Endothelial cell (in vitro differentiated cells): ENCODE measurements at regions not wholly inside any gene's neighbourhood (a gene's known extent, or its start where the extent isn't known, plus 50 kb on each side); places are given as distances from the start of the nearest gene placed in this dataset.

Experiments used
- DNase-seq: peaks from one replicate; pipeline ENCODE4 v3.0.0; 2021; ENCODE audit warnings: low spot score
- H3K27ac Mint-ChIP-seq: one replicate; pipeline ENCODE4 v1.8.0; 2021; ENCODE audit warnings: mixed read lengths, inconsistent platforms; ENCODE audit not compliant: unreplicated experiment
- H3K27me3 Mint-ChIP-seq: one replicate; pipeline ENCODE4 v1.8.0; 2021; ENCODE audit warnings: mild to moderate bottlenecking, moderate library complexity, mixed read lengths, inconsistent platforms; ENCODE audit not compliant: unreplicated experiment
- H3K36me3 Mint-ChIP-seq: one replicate; pipeline ENCODE4 v1.8.0; 2021; ENCODE audit warnings: mild to moderate bottlenecking, low read depth, mixed read lengths, inconsistent platforms; ENCODE audit not compliant: unreplicated experiment
- H3K4me1 Mint-ChIP-seq: one replicate; pipeline ENCODE4 v1.8.0; 2021; ENCODE audit warnings: mild to moderate bottlenecking, mixed read lengths, inconsistent platforms; ENCODE audit not compliant: unreplicated experiment
- H3K4me3 Mint-ChIP-seq: one replicate; pipeline ENCODE4 v1.8.0; 2021; ENCODE audit warnings: mild to moderate bottlenecking, mixed read lengths, inconsistent platforms; ENCODE audit not compliant: unreplicated experiment
- H3K9me3 Mint-ChIP-seq: one replicate; pipeline ENCODE4 v1.8.0; 2021; ENCODE audit warnings: mixed read lengths, inconsistent platforms; ENCODE audit not compliant: unreplicated experiment
- CTCF ChIP-seq: fragments of 200-600 bp; sonication (generic); IDR thresholded peaks from one replicate; pipeline ENCODE4 v1.5.0; 2021; ENCODE audit warnings: antibody characterized with exemption; ENCODE audit not compliant: unreplicated experiment

GRCh38 chr12:124380796-124381455, 86.0 kb downstream of the RFLNA start:
- H3K4me1 Mint-ChIP-seq = peaks cover 25% of the 10 kb centered on the region
- TF ChIP-seq CTCF = no peak
- no peaks in the 10 kb centered on the region for H3K9me3 Mint-ChIP-seq
- peaks cover 13% of the 10 kb centered on the region for H3K27me3 Mint-ChIP-seq
- H3K4me3 Mint-ChIP-seq = peak overlapping the region; percentile 3
- peak overlapping the region; percentile 96 for H3K27ac Mint-ChIP-seq
- peaks cover 12% of the 10 kb centered on the region for H3K36me3 Mint-ChIP-seq
- DNase-seq = no peak

- Mint-ChIP-seq H3K4me3 (no peak overlapping the region), H3K4me1 (peaks cover 28% of the 10 kb centered on the region), H3K27ac (peak overlapping the region; percentile 96), H3K36me3 (peaks cover 16% of the 10 kb centered on the region), H3K27me3 (peaks cover 13% of the 10 kb centered on the region), H3K9me3 (no peaks in the 10 kb centered on the region)
- peak; percentile 18 for TF ChIP-seq CTCF
- DNase-seq = peak; percentile 59
Observed at GRCh38 chr12:124379938-124380754, 85.3 kb downstream of the RFLNA start.

- Mint-ChIP-seq H3K36me3 (peaks cover 16% of the 10 kb centered on the region), H3K4me3 (peak overlapping the region; percentile 29), H3K27me3 (peaks cover 10% of the 10 kb centered on the region), H3K27ac (peak overlapping the region; percentile 96), H3K9me3 (no peaks in the 10 kb centered on the region), H3K4me1 (peaks cover 28% of the 10 kb centered on the region)
- no peak for TF ChIP-seq CTCF
- DNase-seq = no peak
Observed at GRCh38 chr12:124379379-124379937, 84.6 kb downstream of the RFLNA start.

- H3K4me1 Mint-ChIP-seq = peaks cover 28% of the 10 kb centered on the region
- TF ChIP-seq CTCF = no peak
- no peak overlapping the region for H3K4me3 Mint-ChIP-seq
- H3K27ac Mint-ChIP-seq = peak overlapping the region; percentile 58
- no peaks in the 10 kb centered on the region for H3K9me3 Mint-ChIP-seq
- no peak for DNase-seq
- H3K27me3 Mint-ChIP-seq = peaks cover 10% of the 10 kb centered on the region
- H3K36me3 Mint-ChIP-seq = peaks cover 16% of the 10 kb centered on the region
Observed at GRCh38 chr12:124378926-124379325, 84.0 kb downstream of the RFLNA start.
